Trophoblast cell (in vitro differentiated cells and primary cell): ENCODE measurements at regions not wholly inside any gene's neighbourhood (a gene's known extent, or its start where the extent isn't known, plus 50 kb on each side); places are given as distances from the start of the nearest gene placed in this dataset.

Source experiments
- DNase-seq, 2 donors: peaks; one replicate each; pipeline ENCODE4 v3.0.0-alpha.2; 2016
- H2AFZ ChIP-seq: 2 replicates; pipeline ENCODE4 v1.6.1; 2013; ENCODE audit warnings: low read length, moderate library complexity, mild to moderate bottlenecking; ENCODE audit not compliant: insufficient read depth, poor library complexity
- H2AK5ac ChIP-seq: 2 replicates; pipeline ENCODE4 v1.6.1; 2013; ENCODE audit warnings: mild to moderate bottlenecking, low read length
- H2BK120ac ChIP-seq: 2 replicates; pipeline ENCODE4 v1.6.1; 2013; ENCODE audit warnings: low read length, mild to moderate bottlenecking, moderate library complexity; ENCODE audit not compliant: insufficient read depth, poor library complexity
- H2BK12ac ChIP-seq: 2 replicates; pipeline ENCODE4 v1.6.1; 2013; ENCODE audit warnings: mild to moderate bottlenecking, low read length, moderate library complexity
- H2BK5ac ChIP-seq: 2 replicates; pipeline ENCODE4 v1.6.1; 2013; ENCODE audit warnings: low read length, low read depth, moderate library complexity, mild to moderate bottlenecking; ENCODE audit not compliant: poor library complexity
- H3K14ac ChIP-seq: 2 replicates; pipeline ENCODE4 v1.6.1; 2013; ENCODE audit warnings: mild to moderate bottlenecking, low read length
- H3K18ac ChIP-seq: 2 replicates; pipeline ENCODE4 v1.6.1; 2013; ENCODE audit warnings: mild to moderate bottlenecking, low read length
- H3K23ac ChIP-seq: 2 replicates; pipeline ENCODE4 v1.6.1; 2013; ENCODE audit warnings: low read length
- H3K27ac ChIP-seq: 2 replicates; pipeline ENCODE4 v1.5.1; 2013; ENCODE audit warnings: low read depth, mild to moderate bottlenecking, inconsistent platforms, low read length, moderate library complexity
- H3K27me3 ChIP-seq: 2 replicates; pipeline ENCODE4 v1.6.1; 2013; ENCODE audit warnings: inconsistent platforms, mild to moderate bottlenecking, low read length, moderate library complexity; ENCODE audit not compliant: insufficient read depth
- H3K36me3 ChIP-seq, 2 experiments: 1 replicate in 1 of 2; 2 replicates in 1 of 2; pipeline ENCODE4 v1.6.1; 2013; ENCODE audit warnings: low read length in 2 of 2, mild to moderate bottlenecking in 2 of 2, moderate library complexity in 1 of 2; ENCODE audit not compliant: insufficient read depth in 2 of 2, control insufficient read depth in 1 of 2
- H3K4ac ChIP-seq: 2 replicates; pipeline ENCODE4 v1.6.1; 2013; ENCODE audit warnings: low read depth, mild to moderate bottlenecking, low read length, moderate library complexity
- H3K4me1 ChIP-seq, 2 experiments: 1 replicate in 1 of 2; 2 replicates in 1 of 2; pipeline ENCODE4 v1.6.1; 2013; ENCODE audit warnings: low read length in 2 of 2, mild to moderate bottlenecking in 2 of 2, moderate library complexity in 1 of 2; ENCODE audit not compliant: insufficient read depth in 2 of 2, control insufficient read depth in 1 of 2
- H3K4me2 ChIP-seq: 2 replicates; pipeline ENCODE4 v1.6.1; 2013; ENCODE audit warnings: inconsistent platforms, mild to moderate bottlenecking, low read length, moderate library complexity
- H3K4me3 ChIP-seq: 2 replicates; pipeline ENCODE4 v1.5.1; 2013; ENCODE audit warnings: mild to moderate bottlenecking, low read depth, low read length, inconsistent platforms
- H3K79me1 ChIP-seq: one replicate; pipeline ENCODE4 v1.6.1; 2013; ENCODE audit warnings: low read length
- H3K79me2 ChIP-seq: 2 replicates; pipeline ENCODE4 v1.6.1; 2013; ENCODE audit warnings: low read length, mild to moderate bottlenecking; ENCODE audit not compliant: control insufficient read depth, insufficient read depth, poor library complexity
- H3K9ac ChIP-seq: 2 replicates; pipeline ENCODE4 v1.6.1; 2013; ENCODE audit warnings: mild to moderate bottlenecking, low read length
- H3K9me3 ChIP-seq: 2 replicates; pipeline ENCODE4 v1.6.1; 2013; ENCODE audit warnings: low read depth, mild to moderate bottlenecking, control low read depth, inconsistent platforms, low read length; ENCODE audit not compliant: insufficient read depth
- H4K12ac ChIP-seq: 2 replicates; pipeline ENCODE4 v1.6.1; 2013; ENCODE audit warnings: low read depth, mild to moderate bottlenecking, low read length, moderate library complexity
- H4K8ac ChIP-seq: 2 replicates; pipeline ENCODE4 v1.6.1; 2013; ENCODE audit warnings: low read depth, mild to moderate bottlenecking, low read length, moderate library complexity
- H4K91ac ChIP-seq: one replicate; pipeline ENCODE4 v1.6.1; 2013; ENCODE audit warnings: low read depth, mild to moderate bottlenecking, low read length, moderate library complexity
- WGBS: extraction: QIAGEN DNeasy Blood & Tissue Kit; methylation state at CpG from one replicate; pipeline ENCODE4 v1.1.7; 2013; ENCODE audit warnings: missing lambda C conversion rate; ENCODE audit not compliant: insufficient read length, insufficient coverage; ENCODE audit errors: extremely low coverage; 5-methylcytosine and 5-hydroxymethylcytosine counted together

GRCh38 chr5:51802551-51803184 lies 419.4 kb downstream of the ISL1 start:
- no peak overlapping the region for H3K4ac ChIP-seq
- H3K14ac ChIP-seq: no peak overlapping the region
- H3K27ac ChIP-seq: no peak overlapping the region
- H3K4me3 ChIP-seq: no peak overlapping the region
- no peak overlapping the region for H3K23ac ChIP-seq
- no peaks in the 10 kb centered on the region for H3K79me2 ChIP-seq
- no peak overlapping the region for H3K9ac ChIP-seq
- H3K4me2 ChIP-seq: no peak overlapping the region
- no peak overlapping the region for H4K8ac ChIP-seq
- H2AFZ ChIP-seq: no peak overlapping the region
- no peak overlapping the region for H2BK120ac ChIP-seq
- H3K18ac ChIP-seq: no peak overlapping the region
- H3K27me3 ChIP-seq: no peaks in the 10 kb centered on the region
- no peak overlapping the region for H2BK12ac ChIP-seq
- DNase-seq: no peak
- no peak overlapping the region for H4K12ac ChIP-seq
- WGBS: no CpG with 5 or more reads among the region's 3 CpGs
- H4K91ac ChIP-seq: no peak overlapping the region
- H3K36me3 ChIP-seq: no peaks in the 10 kb centered on the region
- no peaks in the 10 kb centered on the region for H3K79me1 ChIP-seq
- no peak overlapping the region for H2AK5ac ChIP-seq
- H3K9me3 ChIP-seq: no peaks in the 10 kb centered on the region
- H2BK5ac ChIP-seq: no peak overlapping the region
- no peaks in the 10 kb centered on the region for H3K4me1 ChIP-seq

- Histone ChIP-seq H2AK5ac (no peak overlapping the region), H2BK120ac (no peak overlapping the region), H3K36me3 (no peaks in the 10 kb centered on the region), H2BK12ac (no peak overlapping the region), H3K14ac (no peak overlapping the region), H3K79me1 (no peaks in the 10 kb centered on the region), H4K8ac (no peak overlapping the region), H2AFZ (no peak overlapping the region), H2BK5ac (no peak overlapping the region), H3K4me3 (no peak overlapping the region), H4K12ac (no peak overlapping the region), H3K23ac (no peak overlapping the region), H3K27ac (no peak overlapping the region), H3K79me2 (no peaks in the 10 kb centered on the region), H3K4me1 (no peaks in the 10 kb centered on the region), H3K9me3 (no peaks in the 10 kb centered on the region), H3K4ac (no peak overlapping the region), H3K4me2 (no peak overlapping the region), H4K91ac (no peak overlapping the region), H3K9ac (no peak overlapping the region), H3K27me3 (no peaks in the 10 kb centered on the region), H3K18ac (no peak overlapping the region)
- DNase-seq: no peak
- WGBS: no CpG with 5 or more reads among the region's 2 CpGs
Measured at GRCh38 chr5:51806677-51807076, 423.4 kb downstream of the ISL1 start.

- Histone ChIP-seq H3K4me3 (no peak overlapping the region), H2BK120ac (no peak overlapping the region), H4K91ac (no peak overlapping the region), H3K9me3 (no peaks in the 10 kb centered on the region), H4K8ac (no peak overlapping the region), H3K9ac (no peak overlapping the region), H2BK12ac (no peak overlapping the region), H3K79me2 (no peaks in the 10 kb centered on the region), H3K14ac (no peak overlapping the region), H3K36me3 (no peaks in the 10 kb centered on the region), H3K4ac (no peak overlapping the region), H3K18ac (no peak overlapping the region), H3K79me1 (no peaks in the 10 kb centered on the region), H4K12ac (no peak overlapping the region), H3K23ac (no peak overlapping the region), H3K4me1 (no peaks in the 10 kb centered on the region), H3K4me2 (no peak overlapping the region), H3K27ac (no peak overlapping the region), H2AFZ (no peak overlapping the region), H3K27me3 (no peaks in the 10 kb centered on the region), H2BK5ac (no peak overlapping the region), H2AK5ac (no peak overlapping the region)
- DNase-seq: no peak
- no CpG with 5 or more reads among the region's 3 CpGs for WGBS
Measured at GRCh38 chr5:51810592-51810991, 427.3 kb downstream of the ISL1 start.

GRCh38 chr5:51811883-51812471 lies 428.7 kb downstream of the ISL1 start:
- no peak for DNase-seq
- no peak overlapping the region for H4K91ac ChIP-seq
- no peak overlapping the region for H2AFZ ChIP-seq
- no peak overlapping the region for H3K27ac ChIP-seq
- H2BK12ac ChIP-seq: no peak overlapping the region
- H2BK120ac ChIP-seq: no peak overlapping the region
- H3K4ac ChIP-seq: no peak overlapping the region
- no peaks in the 10 kb centered on the region for H3K4me1 ChIP-seq
- H3K36me3 ChIP-seq: no peaks in the 10 kb centered on the region
- H3K23ac ChIP-seq: no peak overlapping the region
- H3K9me3 ChIP-seq: no peaks in the 10 kb centered on the region
- no peak overlapping the region for H3K9ac ChIP-seq
- no peak overlapping the region for H3K4me2 ChIP-seq
- no peak overlapping the region for H2AK5ac ChIP-seq
- H2BK5ac ChIP-seq: no peak overlapping the region
- H4K8ac ChIP-seq: no peak overlapping the region
- H3K18ac ChIP-seq: no peak overlapping the region
- no CpG with 5 or more reads among the region's 4 CpGs for WGBS
- H3K79me1 ChIP-seq: no peaks in the 10 kb centered on the region
- H4K12ac ChIP-seq: no peak overlapping the region
- no peak overlapping the region for H3K4me3 ChIP-seq
- H3K14ac ChIP-seq: no peak overlapping the region
- H3K79me2 ChIP-seq: no peaks in the 10 kb centered on the region
- no peaks in the 10 kb centered on the region for H3K27me3 ChIP-seq
